ENCODE measurements at regions not wholly inside any gene's neighbourhood (a gene's known extent, or its start where the extent isn't known, plus 50 kb on each side); places are given as distances from the start of the nearest gene placed in this dataset.
"Not testable (repeated sequence)": the region's sequence is repeated elsewhere in the genome, so short reads cannot be mapped to it uniquely, and the experiment has no call there.

- WGBS, 3 donors = 47 to 49% (median 49%) methylated on average over 2 of the region's 2 CpGs
- Histone ChIP-seq H3K36me3 (no peaks in the 10 kb centered on the region), H3K9me3 (no peaks in the 10 kb centered on the region), H3K4me1 (ENCODE audit: insufficient read depth) (no peaks in the 10 kb centered on the region), H3K4me3 (no peak overlapping the region), H3K27me3 (no peaks in the 10 kb centered on the region), H3K27ac (no peak overlapping the region)
- no peak for DNase-seq
- intact Hi-C loops (cut with DNase I) = no loop called here
- TF ChIP-seq EP300 (IDR thresholded peaks at IDR 0.05) (no peak), CTCF (IDR thresholded peaks at IDR 0.05) (no peak), POLR2A (IDR thresholded peaks at IDR 0.05) (no peak)
Observed at GRCh38 chr12:89276860-89277259, 75.4 kb downstream of the DUSP6 start.

GRCh38 chr12:89273525-89273924 lies 78.8 kb downstream of the DUSP6 start:
- no peak for TF ChIP-seq POLR2A (IDR thresholded peaks at IDR 0.05)
- TF ChIP-seq EP300 (IDR thresholded peaks at IDR 0.05) = no peak
- no peak for TF ChIP-seq CTCF (IDR thresholded peaks at IDR 0.05)
- no peaks in the 10 kb centered on the region for H3K36me3 ChIP-seq
- DNase-seq = no peak
- no peak overlapping the region for H3K27ac ChIP-seq
- H3K27me3 ChIP-seq = no peaks in the 10 kb centered on the region
- intact Hi-C loops (cut with DNase I) = no loop called here
- no peaks in the 10 kb centered on the region for H3K4me1 ChIP-seq (ENCODE audit: insufficient read depth)
- no peak overlapping the region for H3K4me3 ChIP-seq
- no peaks in the 10 kb centered on the region for H3K9me3 ChIP-seq
- WGBS, 3 donors = 42 to 60% (median 46%) methylated on average over 2 of the region's 2 CpGs

GRCh38 chr12:89270548-89270947 lies 81.8 kb downstream of the DUSP6 start:
- no peak overlapping the region for H3K27ac ChIP-seq
- 94 to 97% (median 95%) methylated on average over 4 of the region's 4 CpGs for WGBS, 3 donors
- TF ChIP-seq POLR2A (IDR thresholded peaks at IDR 0.05) = no peak
- no peak for TF ChIP-seq EP300 (IDR thresholded peaks at IDR 0.05)
- no peak for TF ChIP-seq CTCF (IDR thresholded peaks at IDR 0.05)
- no peak overlapping the region for H3K4me3 ChIP-seq
- no peaks in the 10 kb centered on the region for H3K27me3 ChIP-seq
- no peaks in the 10 kb centered on the region for H3K9me3 ChIP-seq
- intact Hi-C loops (cut with DNase I) = no loop called here
- no peaks in the 10 kb centered on the region for H3K4me1 ChIP-seq (ENCODE audit: insufficient read depth)
- no peak for DNase-seq
- no peaks in the 10 kb centered on the region for H3K36me3 ChIP-seq

GRCh38 chr12:89269174-89269573 lies 83.1 kb downstream of the DUSP6 start:
- H3K36me3 ChIP-seq = no peaks in the 10 kb centered on the region
- TF ChIP-seq POLR2A (IDR thresholded peaks at IDR 0.05) (no peak), CTCF (IDR thresholded peaks at IDR 0.05) (no peak), EP300 (IDR thresholded peaks at IDR 0.05) (no peak)
- no peak for DNase-seq
- no peak overlapping the region for H3K27ac ChIP-seq
- no peak overlapping the region for H3K4me3 ChIP-seq
- H3K9me3 ChIP-seq = no peaks in the 10 kb centered on the region
- 93 to 96% (median 95%) methylated on average over 3 of the region's 3 CpGs for WGBS, 3 donors
- no peaks in the 10 kb centered on the region for H3K4me1 ChIP-seq (ENCODE audit: insufficient read depth)
- no peaks in the 10 kb centered on the region for H3K27me3 ChIP-seq
- intact Hi-C loops (cut with DNase I) = no loop called here

- Histone ChIP-seq H3K36me3 (no peaks in the 10 kb centered on the region), H3K4me1 (ENCODE audit: insufficient read depth) (no peaks in the 10 kb centered on the region), H3K4me3 (no peak overlapping the region), H3K9me3 (no peaks in the 10 kb centered on the region), H3K27ac (no peak overlapping the region), H3K27me3 (no peaks in the 10 kb centered on the region)
- intact Hi-C loops (cut with DNase I) = no loop called here
- 33 to 50% (median 49%) methylated on average over 3 of the region's 3 CpGs for WGBS, 3 donors
- TF ChIP-seq CTCF (IDR thresholded peaks at IDR 0.05) = no peak
- TF ChIP-seq POLR2A (IDR thresholded peaks at IDR 0.05) = no peak
- no peak for TF ChIP-seq EP300 (IDR thresholded peaks at IDR 0.05)
- DNase-seq = no peak
Observed at GRCh38 chr12:89267404-89267803, 84.9 kb downstream of the DUSP6 start.

- DNase-seq; intact Hi-C loops (cut with DNase I); H3K27me3 ChIP-seq; H3K36me3 ChIP-seq; H3K4me3 ChIP-seq; H3K27ac ChIP-seq; H3K9me3 ChIP-seq; H3K4me1 ChIP-seq (ENCODE audit: insufficient read depth): not testable (repeated sequence)
- 81 to 85% (median 84%) methylated on average over 16 of the region's 16 CpGs for WGBS, 3 donors
Observed at GRCh38 chr12:89266574-89267188, 85.6 kb downstream of the DUSP6 start.

All from ovary (tissue), 7 donors.